NCI-H187 (cell line): ENCODE measurements at regions not wholly inside any gene's neighbourhood (a gene's known extent, or its start where the extent isn't known, plus 50 kb on each side); places are given as distances from the start of the nearest gene placed in this dataset.
"Not testable (repeated sequence)": the region's sequence is repeated elsewhere in the genome, so short reads cannot be mapped to it uniquely, and the experiment has no call there.

Experiments used
- DNase-seq, 2 experiments: peaks; one replicate each; lab custom pipeline; 2025; lab: John Stamatoyannopoulos, UW

DNA sequence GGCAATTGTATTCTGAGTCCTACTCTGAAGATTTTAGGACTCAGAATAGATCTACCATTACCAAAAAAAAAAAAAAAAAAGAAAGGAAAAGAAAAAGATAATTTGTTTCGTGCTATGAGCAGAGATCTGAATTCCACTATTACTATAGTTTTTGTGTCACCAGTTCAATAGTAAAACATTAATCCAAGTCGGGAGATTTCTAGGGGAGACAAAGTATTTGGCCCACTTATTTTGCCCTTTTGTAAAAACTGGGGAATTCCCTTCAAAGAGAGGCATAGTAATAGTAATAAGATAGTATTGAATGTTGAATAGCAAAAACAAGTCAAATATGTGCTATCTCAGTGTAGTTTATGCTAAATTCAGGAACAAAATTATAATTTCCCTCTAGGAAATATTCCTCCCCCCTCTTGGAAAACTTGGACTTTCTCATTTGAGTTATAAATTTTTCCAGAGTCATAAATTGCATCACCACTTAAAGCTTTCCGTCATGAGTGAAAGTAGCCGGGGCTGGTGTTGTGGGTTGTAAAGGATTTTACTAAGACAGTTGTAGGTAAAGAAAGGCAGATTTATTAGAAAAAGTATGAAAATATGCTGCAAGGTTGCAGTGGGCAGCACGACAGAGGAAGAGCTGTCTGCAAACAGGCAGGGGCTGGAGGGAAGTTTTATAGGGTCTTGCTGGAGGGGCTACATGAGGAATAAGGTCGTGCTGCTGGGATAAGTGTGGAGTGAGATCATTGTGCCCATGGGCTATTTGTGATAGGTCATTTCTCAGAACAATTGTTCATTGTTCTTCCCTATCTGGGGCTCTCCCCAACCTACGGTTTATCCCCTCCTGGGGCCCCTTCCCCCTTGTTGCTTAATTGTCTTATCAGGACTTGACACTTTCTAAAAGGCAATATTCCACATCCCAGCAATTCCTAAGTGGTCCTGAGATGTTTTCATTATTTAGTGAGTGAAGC is 1009.9 kb downstream of the PLA2G4A start:
- no peak for DNase-seq

DNA sequence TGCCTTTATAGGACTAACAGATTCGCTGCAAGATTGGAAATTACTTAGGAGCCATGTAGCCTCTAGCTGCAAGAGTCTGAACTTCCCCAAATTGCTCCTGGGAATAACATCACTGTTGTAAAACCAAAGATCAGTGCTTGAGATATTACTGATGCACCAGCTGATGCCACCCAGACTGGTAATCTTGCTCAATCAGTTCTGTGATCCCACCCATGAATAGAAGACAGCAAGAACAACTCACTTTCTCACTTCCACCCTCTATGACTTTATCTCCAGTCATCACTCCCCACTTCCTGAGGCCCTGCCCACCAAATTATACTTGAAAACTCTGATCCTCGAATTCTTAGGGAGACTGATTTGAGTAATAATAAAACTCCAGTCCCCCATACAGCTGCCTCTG is 1011.1 kb downstream of the PLA2G4A start:
- DNase-seq = no peak

- DNase-seq = no peak
These were observed 1011.8 kb downstream of the PLA2G4A start for GRCh38 chr1:187840557-187840956.

DNA sequence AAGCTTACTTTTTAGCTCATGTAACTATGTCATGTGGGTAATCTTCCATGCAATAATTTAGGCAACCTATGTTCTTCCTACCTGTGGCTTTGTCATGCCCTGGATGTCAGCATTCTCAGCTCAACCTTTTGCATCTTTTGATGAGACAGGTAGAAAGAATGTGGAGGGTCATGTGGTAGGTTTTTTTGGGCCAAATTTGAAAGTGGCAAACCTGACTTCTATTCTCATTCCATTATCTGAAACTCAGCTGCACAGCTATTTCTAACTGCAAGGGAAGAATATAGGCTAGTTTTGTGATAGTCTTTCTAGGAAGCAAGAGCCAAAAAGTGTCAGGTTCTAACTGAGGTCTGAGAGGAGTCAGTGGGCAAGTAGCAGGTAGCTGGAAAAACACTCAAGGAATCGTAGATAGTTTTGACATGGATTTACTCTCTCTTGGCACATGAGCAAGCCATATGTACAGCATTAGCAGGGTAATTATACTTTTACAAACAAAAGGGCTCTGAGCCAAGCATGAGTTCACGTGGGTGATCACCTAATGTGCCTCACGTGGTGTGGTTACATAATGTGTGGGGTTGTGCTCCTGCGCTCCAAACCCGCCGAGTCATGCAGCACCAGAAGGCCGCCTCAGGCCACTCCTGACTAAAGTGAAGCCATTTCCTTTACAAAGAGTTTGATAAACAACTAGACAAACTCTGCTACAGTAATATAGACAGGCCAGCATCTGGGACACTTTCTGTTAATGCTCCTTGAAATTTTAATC is 1013.8 kb downstream of the PLA2G4A start:
- no peak for DNase-seq

- DNase-seq = no peak
These were observed 1015.6 kb downstream of the PLA2G4A start for GRCh38 chr1:187844313-187844712.

DNA sequence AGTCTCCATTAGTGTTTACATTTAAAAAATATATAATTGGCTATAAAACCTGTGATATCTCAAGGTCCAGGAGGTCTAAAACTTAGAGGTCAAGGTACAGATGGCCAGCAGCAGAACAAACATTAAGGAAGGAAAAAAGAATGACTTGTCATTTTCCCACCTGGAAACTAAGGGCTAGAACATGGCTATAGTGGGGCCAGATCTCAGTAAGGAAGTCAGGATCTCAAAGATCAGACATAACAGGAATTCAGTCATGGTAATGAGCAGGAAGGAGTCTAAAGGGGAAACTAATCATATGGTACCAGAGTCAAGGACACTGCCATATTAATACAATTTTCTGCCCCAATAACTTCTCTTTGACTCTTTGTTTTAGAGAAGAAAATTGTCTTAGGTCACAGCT is 1018.8 kb downstream of the PLA2G4A start:
- no peak for DNase-seq

- no peak for DNase-seq
These were observed 1019.6 kb downstream of the PLA2G4A start for GRCh38 chr1:187848321-187848720.

- not testable (repeated sequence) for DNase-seq
These were observed 1021.4 kb downstream of the PLA2G4A start for GRCh38 chr1:187850146-187850545.

- no peak for DNase-seq
These were observed 1024.8 kb downstream of the PLA2G4A start for GRCh38 chr1:187853505-187853904.

- DNase-seq = no peak
These were observed 1025.7 kb downstream of the PLA2G4A start for GRCh38 chr1:187854457-187854856.

DNA sequence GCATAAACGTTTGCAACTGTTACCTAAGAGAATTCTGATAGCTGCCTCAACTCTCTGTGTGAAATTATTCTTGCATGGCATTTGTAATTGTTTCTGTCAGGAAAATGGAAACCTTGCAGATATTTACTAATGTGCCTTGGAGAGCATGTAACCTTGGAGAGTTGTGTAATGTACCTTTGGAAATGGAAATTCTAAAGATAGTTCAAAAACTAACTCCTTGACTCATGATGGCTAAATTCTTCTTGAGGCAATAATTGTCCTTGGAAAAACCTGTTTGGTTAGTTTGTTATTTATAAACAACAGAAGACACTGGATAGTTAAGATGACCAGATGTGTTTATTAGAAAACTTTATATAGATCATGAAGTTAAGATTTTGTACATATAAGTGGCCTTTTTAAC is 1033.8 kb downstream of the PLA2G4A start:
- DNase-seq = no peak

DNA sequence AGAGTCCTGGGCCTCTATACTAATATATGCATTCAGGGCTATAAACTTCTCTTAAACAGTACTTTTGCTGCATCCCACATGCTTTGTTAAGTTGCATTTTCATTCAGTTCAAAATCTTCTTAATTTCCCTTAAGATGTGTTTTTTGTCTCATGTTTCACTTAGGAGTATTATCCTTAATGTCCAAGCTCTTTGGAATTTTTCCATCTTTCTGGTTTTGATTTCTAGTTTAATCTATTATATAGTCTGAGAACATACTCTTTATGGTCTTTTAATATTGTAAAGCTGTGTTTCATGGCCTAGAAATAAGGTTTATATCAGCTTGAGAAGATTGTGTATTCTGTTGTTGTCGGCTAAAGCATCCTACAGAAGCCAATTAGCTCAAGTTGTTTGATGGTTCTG is 1041.8 kb downstream of the PLA2G4A start:
- DNase-seq = no peak

DNA sequence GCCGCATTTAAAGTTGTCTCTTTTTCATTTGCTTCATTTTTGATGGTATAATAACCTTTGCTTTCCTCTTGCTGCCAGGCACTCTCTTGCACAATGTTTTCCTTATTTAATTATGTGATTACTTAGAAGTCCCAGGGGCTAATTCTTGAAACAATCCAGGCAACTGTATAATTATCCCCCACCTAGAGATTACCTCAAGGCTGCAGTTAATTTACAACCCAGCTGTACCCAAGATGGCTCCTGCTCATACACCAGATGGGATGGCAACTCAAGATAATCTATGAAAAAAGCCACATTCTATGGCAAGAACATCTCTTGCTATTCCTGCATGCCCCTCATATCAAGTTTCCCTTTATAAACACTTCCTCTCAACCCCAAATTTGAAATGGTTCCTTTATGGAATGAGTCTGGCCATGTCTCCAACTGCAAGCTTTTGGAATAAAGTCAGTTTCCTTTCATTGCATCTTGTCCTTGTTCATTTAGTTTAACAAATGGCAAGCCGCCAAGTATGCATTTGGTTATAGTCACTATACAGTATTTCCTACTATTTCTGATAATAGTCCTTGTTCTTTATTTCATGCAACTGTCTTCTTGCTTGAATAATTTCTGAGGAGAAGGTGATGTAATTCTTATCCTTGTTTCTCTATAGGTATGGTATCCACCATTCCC is 1042.6 kb downstream of the PLA2G4A start:
- DNase-seq = no peak

DNA sequence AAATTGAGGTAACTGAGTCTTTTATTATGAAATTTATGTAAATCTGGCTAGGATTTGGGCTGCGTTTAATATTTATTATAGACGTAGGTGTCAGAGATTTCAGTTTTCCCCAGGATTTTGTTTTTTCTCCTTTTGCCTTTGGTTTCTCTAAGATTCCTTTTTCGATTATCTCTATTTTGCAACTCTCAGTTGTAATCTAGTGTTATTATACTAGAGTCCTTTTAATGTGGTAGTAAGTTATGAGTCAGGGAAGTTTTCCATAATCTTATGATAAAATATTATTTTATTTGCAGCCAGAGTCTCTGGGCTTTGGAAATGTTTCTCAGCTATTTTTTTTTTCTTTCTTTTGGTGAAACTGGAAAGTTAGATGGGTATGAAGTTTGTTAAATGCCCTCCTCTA is 1043.8 kb downstream of the PLA2G4A start:
- no peak for DNase-seq

DNA sequence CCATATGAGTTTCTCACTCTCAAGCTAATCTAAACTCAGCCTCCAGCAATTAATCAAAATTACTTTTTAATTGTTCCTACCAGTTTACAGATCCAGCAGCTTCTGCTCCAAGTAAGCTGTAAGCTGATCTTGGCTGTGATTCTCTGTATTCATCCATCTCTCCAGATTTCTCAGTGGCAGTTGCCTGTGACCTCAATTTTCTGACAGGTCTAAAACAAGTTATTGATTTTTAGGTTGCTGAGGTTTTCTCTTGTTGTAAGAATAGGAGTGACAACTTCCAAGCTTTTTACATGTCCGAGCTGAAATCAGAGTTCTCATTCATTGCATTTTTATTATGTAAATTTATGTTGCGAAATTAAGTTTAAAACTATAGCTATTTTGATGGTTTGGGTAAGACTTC is 1044.4 kb downstream of the PLA2G4A start:
- DNase-seq = peak in 1 of 2 experiments; percentile 30

DNA sequence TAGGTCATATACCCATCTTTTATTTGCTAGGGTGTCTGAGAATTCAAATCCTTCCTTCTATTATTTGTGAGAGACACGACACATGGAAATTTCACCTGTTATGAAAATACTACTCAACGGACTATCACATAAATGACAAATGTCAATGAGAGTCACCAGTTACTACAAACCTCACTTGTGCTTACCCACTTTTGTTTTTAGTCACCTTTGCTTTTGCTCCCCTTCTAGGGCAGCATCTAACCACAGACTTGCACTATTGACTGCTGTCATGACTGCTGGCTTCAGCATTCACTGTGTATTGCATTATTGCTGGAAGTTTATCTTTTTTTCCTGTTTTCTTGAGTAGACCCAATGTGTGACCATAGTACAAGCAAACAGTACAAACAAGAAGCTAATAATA is 1048.0 kb downstream of the PLA2G4A start:
- no peak for DNase-seq

GRCh38 chr1:187877220-187877619 is 1048.5 kb downstream of the PLA2G4A start:
- DNase-seq = peak; percentile 92 to 93

GRCh38 chr1:187878883-187879282 is 1050.1 kb downstream of the PLA2G4A start:
- peak in 1 of 2 experiments; percentile 11 for DNase-seq

- DNase-seq = no peak
These were observed 1054.6 kb downstream of the PLA2G4A start for GRCh38 chr1:187883356-187883755.

- no peak for DNase-seq
These were observed 1063.4 kb downstream of the PLA2G4A start for GRCh38 chr1:187891993-187892682.

GRCh38 chr1:187892683-187893039 is 1063.9 kb downstream of the PLA2G4A start:
- no peak for DNase-seq

GRCh38 chr1:187893471-187893870 is 1064.7 kb downstream of the PLA2G4A start:
- DNase-seq = no peak
